ENCODE measurements at regions not wholly inside any gene's neighbourhood (a gene's known extent, or its start where the extent isn't known, plus 50 kb on each side); places are given as distances from the start of the nearest gene placed in this dataset.

DNA sequence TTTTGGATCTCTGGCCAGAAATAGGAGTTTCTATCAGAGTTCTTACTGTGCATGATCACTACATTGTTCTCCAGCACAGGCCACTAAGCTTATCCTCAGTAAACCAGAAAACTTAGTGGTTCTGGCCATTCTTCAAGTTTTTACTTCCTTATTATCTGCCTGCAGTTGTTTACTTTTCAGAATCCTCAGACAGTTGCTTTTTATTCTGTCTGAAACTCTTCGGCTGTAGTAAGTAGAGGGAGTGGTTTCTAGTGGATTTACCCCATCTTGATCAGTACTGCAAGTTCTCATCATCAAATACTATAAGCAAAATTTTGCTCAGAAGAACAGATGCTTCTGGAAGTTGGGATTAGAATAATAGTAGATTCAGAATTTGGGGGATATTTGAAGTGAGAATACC is 193.0 kb upstream of the RARB start:
- DNase-seq = no peak

DNA sequence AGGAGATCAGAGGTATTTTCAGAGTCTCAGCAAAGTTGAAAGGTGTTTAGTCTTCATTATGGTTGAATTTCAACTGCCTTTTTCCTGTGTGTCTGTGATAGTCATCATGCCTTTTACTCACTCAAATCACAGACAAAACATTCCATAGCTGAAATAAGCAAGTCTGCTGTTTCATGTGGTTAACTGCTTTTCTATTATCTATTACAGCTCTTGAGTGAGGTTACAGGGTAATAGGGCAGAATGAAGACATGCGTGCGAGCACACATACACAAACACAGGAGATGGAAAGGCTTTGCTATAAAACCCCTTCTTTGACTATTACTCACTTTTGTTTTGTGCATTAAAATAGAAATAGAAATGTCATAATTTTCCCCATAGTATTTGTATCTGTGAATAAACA is 192.6 kb upstream of the RARB start:
- no peak for DNase-seq

DNA sequence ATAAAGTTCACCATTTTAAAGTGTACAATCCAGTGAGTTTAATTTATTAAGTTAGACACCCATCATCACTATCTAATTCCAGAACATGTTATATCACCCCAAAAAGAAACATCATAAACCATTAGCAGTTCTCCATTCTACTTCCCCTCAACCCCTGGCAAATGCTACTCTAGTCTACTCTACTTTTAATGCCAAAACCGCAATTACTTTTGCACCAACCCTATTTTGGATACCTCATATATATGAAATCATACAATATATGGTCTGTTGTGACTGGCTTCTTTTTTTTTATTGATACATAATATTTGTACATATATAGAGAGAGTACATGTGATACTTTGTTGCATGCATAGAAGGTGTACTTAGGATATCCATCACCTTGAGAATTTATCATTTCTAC is 190.5 kb upstream of the RARB start:
- DNase-seq = no peak

- DNase-seq = no peak
These were observed 189.0 kb upstream of the RARB start for GRCh38 chr3:25239042-25239441.

DNA sequence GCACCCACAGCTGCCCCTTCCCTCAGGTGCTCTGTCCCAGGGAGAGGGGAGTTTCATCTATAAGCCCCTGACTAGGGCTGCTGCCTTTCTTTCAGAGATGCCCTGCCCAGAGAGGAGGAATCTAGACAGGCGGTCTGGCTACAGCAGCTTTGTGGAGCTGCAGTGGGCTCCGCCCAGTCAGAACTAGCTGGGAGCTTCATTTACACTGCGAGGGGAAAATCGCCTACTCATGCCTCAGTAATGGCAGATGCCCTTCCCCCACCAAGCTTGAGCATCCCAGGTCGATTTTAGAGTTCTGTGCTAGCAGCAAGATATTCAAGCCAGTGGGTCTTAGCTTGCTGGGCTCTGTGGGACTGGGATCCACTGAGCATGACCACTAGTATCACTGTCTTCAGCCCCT is 181.2 kb upstream of the RARB start:
- no peak for DNase-seq

DNA sequence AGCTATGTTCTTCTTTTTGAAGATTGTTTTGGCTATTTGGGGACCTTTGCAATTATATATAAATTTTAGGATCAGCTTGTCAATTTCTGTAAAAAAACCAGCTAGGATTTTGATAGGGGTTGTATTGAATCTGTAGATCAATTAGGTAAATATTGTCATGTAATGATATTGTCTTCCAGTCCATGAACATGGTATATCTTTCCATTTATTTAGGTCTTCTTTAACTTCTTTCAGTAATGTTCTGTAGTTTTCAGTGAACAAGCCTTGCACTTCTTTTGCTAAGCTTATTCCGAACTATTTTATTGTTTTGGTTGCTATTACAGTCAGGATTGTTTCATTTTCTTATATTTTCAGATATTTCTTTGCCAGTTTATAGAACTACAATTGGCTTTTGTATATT is 175.8 kb upstream of the RARB start:
- no peak for DNase-seq

- DNase-seq = no peak
These were observed 171.0 kb upstream of the RARB start for GRCh38 chr3:25257026-25257425.

- no peak for DNase-seq
These were observed 168.2 kb upstream of the RARB start for GRCh38 chr3:25259871-25260270.

DNA sequence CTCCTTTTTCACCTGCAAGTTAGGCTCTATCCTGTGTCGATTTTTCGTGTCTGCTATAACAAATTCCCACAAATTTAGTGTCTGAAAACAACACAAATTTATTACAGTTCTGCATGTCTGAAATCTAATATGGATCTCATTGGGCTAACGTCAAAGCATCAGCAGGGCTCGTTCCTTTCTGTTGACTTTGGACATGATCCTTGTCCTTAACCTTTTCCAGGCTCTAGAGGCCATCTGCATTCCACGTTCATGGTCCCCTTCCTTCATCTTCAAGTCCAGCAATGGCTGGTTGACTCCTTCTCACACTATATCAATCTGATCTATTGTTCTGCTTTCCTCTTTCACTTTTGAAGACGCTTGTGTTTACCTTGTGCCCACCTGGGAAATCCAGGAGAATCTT is 165.7 kb upstream of the RARB start:
- DNase-seq = no peak

- no peak for DNase-seq
These were observed 162.8 kb upstream of the RARB start for GRCh38 chr3:25265284-25265683.

GRCh38 chr3:25266677-25267076 is 161.4 kb upstream of the RARB start:
- DNase-seq = no peak

GRCh38 chr3:25272090-25272489 is 156.0 kb upstream of the RARB start:
- no peak for DNase-seq

- no peak for DNase-seq
These were observed 154.4 kb upstream of the RARB start for GRCh38 chr3:25273582-25274171.

GRCh38 chr3:25277503-25277902 is 150.6 kb upstream of the RARB start:
- DNase-seq = no peak

- DNase-seq = no peak
These were observed 146.9 kb upstream of the RARB start for GRCh38 chr3:25281041-25281731.

- DNase-seq = no peak
These were observed 146.3 kb upstream of the RARB start for GRCh38 chr3:25281732-25282126.

DNA sequence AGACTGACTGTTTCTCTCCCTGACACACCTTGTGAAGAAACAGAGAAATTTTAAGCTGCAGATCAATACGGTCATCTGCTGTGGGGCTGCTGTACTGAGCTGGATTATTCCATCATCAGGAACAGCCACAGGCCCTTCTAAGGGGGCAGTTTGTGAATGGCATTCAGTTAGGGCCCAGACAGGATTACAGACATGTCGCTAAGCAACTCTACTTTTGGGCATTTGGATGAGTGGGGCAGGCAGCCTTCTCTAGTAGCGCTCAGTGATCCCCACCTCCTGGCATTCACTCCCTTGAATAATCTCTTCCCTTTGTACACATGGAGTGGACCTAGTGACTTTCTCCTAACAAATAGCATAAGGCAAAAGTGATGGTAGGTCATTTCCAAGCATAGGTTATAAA is 144.4 kb upstream of the RARB start:
- DNase-seq = no peak

DNA sequence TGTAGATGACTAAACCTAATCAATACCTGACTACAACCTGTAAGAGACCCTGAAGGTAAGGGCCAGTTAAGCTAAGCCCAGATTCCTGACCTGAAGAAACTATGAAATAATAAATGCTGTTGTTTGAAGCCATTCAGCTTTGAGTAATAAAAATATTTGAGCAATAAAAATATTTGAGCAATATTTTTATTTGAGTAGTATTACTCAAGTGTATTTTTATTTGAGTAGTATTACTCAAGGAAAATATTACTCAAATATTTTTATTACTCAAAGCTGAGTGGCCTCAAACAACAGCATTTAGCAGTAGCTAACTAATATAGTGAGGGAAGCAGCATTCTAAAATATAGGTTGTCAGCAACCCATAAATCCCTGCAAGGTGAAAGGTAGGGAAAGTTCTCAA is 143.8 kb upstream of the RARB start:
- DNase-seq = no peak

GRCh38 chr3:25287291-25287884 is 140.7 kb upstream of the RARB start:
- DNase-seq = no peak

GRCh38 chr3:25288413-25288812 is 139.7 kb upstream of the RARB start:
- DNase-seq = no peak

GRCh38 chr3:25289156-25289555 is 138.9 kb upstream of the RARB start:
- DNase-seq = no peak

- no peak for DNase-seq
These were observed 138.4 kb upstream of the RARB start for GRCh38 chr3:25289663-25290062.

- peak; percentile 61 for DNase-seq
These were observed 136.6 kb upstream of the RARB start for GRCh38 chr3:25291481-25291905.

DNA sequence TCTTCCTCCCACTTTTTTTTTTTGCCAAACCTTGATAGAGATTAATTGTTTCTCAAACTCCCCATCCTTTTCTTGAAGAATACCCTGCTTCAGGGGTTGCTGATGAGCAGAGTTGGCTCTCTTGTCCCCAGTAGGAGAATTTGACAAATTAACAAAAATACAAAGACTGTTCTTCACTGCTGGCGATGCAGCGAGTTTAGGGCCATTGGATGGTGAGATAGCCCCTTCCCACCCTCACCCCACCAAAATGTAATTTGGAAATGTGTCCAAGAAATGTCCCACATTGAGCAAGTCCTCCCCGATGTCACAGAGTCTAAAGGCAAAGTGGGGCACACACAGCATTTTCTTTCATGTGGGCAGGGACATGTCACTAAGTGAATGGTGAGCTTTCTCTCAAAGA is 136.0 kb upstream of the RARB start:
- DNase-seq = no peak
